GM21786 (cell line): ENCODE measurements at regions not wholly inside any gene's neighbourhood (a gene's known extent, or its start where the extent isn't known, plus 50 kb on each side); places are given as distances from the start of the nearest gene placed in this dataset.
"Not testable (repeated sequence)": the region's sequence is repeated elsewhere in the genome, so short reads cannot be mapped to it uniquely, and the experiment has no call there.

Experiments used
- ATAC-seq: cut with Tn5 transposase; IDR thresholded peaks from one replicate; pipeline ENCODE4 v1.9.1; 2021; ENCODE audit not compliant: unreplicated experiment

- ATAC-seq, result no peak
Observed at GRCh38 chr10:28188526-28188925, 114.3 kb downstream of the MPP7 start.

DNA sequence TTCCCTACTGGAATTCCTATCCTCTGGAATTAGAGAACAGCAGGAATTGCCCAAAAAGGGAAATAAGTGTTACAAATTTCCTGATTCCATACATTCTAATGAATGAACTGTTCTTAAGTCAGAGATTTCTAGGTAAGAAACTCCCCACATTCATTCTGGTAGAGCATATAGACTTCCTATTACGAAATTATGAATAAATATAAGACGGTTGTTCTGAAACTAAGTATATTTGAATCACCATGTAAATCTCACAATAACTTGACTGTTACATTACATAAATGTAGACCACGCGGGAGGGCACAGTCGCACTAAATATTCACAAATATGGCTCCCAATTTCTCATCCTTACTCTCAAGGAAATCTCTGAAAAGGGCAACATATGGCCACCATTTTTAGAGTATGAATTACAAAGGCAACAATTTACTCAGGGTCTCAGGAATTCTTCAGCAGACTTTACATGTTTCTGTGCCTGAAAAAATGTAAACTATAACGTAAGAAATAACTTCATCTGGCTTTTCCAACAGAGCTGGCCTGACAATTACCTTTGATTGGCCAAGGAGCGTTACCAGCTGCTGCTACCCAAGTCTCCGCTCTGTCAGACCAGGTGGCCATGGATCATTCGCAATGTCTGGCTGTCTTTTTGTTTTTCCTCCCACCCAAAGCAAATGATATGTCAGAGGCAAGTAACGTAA is 115.8 kb downstream of the MPP7 start:
- no peak for ATAC-seq

DNA sequence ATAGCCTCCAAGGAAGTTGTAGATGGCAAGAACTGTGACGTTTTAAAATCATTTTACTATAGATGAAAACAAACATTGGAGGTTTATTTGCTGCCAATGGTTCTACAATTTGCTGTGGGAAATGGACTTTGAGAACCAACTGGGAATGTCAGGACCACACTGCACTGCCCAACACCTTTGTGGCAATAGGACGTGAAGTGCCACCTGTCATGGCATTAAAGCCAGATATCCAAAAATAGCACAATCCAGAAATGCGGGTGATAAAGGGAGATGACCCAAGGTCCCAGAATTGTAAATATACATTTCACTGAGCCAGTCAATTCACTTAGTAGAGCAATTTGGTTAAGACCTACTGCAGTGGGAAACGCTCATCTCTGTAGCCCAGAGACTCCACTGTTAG is 116.4 kb downstream of the MPP7 start:
- ATAC-seq, result no peak

GRCh38 chr10:28184810-28185209 is 118.1 kb downstream of the MPP7 start:
- ATAC-seq, result no peak

GRCh38 chr10:28181478-28182096 is 121.3 kb downstream of the MPP7 start:
- ATAC-seq, result no peak

GRCh38 chr10:28180654-28181053 is 122.2 kb downstream of the MPP7 start:
- no peak for ATAC-seq

GRCh38 chr10:28179743-28180099 is 123.1 kb downstream of the MPP7 start:
- no peak for ATAC-seq

- peak; percentile 67 for ATAC-seq
Observed at GRCh38 chr10:28179006-28179742, 123.7 kb downstream of the MPP7 start.

- ATAC-seq, result peak; percentile 65
Observed at GRCh38 chr10:28177944-28178637, 124.8 kb downstream of the MPP7 start.

DNA sequence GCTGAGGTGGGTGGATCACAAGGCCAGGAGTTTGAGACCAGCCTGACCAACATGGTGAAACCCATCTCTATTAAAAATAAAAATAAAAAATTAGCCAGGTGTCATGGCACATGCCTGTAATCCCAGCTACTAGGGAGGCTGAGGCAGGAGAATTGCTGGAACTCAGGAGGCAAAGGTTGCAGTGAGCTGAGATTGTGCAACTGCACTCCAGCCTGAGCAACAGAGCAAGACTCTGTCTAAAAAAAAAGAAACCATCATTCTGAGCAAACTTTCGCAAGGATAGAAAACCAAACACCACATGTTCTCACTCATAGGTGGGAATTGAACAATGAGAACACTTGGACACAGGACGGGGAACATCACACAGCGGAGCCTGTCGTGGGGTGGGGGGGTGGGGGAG is 126.4 kb downstream of the MPP7 start:
- ATAC-seq, result not testable (repeated sequence)

DNA sequence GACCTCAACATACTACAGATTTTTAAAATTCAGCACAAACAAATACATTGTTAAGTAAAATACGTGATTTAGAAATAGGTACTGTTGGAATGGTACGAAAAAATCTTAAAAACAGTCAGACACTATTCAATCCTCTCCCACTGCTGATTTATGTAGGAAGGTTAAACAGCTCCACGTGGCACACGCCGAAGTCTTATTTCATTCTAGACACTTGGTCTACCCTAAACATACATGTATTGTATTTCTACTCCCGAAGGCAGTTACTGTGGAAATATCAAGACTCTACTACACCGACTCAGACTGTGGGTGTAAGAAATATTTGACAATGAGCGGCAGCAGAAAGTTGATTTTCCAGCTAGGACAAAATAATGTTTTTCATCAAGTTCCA is 130.6 kb downstream of the MPP7 start:
- ATAC-seq, result no peak

- no peak for ATAC-seq
Observed at GRCh38 chr10:28171468-28172222, 131.2 kb downstream of the MPP7 start.

- peak; percentile 84 for ATAC-seq
Observed at GRCh38 chr10:28169525-28169924, 133.3 kb downstream of the MPP7 start.

DNA sequence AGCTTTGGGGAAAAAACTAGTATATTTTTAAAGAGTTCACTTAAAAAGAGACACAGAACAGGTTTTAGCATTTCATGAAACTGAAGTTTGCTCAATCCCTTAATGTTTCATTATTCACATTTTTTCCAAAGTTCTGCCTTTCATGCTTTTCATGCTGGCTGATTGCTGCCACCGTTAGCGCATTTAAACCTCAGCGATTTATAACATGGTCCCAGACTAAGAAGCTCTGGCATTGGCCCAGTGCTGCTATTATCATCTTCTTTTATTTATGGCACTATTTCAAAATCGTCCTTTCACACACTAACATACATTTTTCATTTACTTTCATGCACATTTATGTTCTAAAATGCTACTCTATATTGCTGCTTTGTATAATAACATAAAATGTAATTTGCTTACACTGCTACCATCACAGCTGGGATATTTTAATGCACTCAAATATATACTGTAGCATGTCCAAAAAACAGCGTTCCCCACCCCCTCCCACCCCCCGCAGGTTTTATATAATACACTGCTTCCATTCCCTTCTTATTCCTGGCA is 141.9 kb downstream of the MPP7 start:
- no peak for ATAC-seq

DNA sequence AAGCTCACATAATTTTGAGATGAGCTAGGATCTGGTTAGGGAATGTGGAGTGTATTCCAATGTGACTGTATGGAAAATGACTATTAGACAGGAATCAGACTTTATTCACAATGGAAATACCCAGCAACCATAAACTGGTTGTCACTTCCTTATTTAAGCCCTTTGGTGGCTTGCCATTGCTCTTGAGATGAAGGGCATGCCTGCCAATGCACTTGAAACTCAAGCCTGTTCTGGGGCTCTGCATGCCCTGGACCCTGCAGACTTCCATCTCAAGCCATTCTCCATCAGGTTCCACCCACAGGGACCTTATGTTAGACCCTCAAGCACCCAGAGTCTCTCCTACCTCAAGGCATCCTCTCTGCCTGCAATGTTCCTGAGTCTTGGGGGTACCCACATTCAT is 145.5 kb downstream of the MPP7 start:
- no peak for ATAC-seq

GRCh38 chr10:28155726-28156125 is 147.1 kb downstream of the MPP7 start:
- no peak for ATAC-seq

- no peak for ATAC-seq
Observed at GRCh38 chr10:28151636-28152035, 151.2 kb downstream of the MPP7 start.

DNA sequence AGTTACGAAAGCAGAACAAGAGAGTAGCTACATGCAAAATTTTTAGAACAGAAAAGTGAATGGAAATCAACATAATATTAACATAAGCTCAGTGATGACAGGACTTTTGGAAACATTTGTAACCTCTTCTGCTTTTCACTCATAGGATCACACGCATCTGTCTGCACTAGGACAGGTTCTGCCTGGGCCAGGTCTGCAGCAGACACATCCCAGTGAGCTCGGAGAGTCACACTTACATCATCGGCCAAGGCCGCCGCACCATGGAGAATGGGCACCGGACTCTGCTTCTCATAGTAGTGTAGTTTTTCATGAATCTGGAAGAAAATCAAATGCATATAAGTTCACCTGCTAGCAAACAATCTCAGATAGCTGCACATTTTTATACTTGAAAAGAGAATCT is 150.9 kb upstream of the ODAD2 start:
- no peak for ATAC-seq

- ATAC-seq, result no peak
Observed at GRCh38 chr10:28147706-28148105, 148.8 kb upstream of the ODAD2 start.

DNA sequence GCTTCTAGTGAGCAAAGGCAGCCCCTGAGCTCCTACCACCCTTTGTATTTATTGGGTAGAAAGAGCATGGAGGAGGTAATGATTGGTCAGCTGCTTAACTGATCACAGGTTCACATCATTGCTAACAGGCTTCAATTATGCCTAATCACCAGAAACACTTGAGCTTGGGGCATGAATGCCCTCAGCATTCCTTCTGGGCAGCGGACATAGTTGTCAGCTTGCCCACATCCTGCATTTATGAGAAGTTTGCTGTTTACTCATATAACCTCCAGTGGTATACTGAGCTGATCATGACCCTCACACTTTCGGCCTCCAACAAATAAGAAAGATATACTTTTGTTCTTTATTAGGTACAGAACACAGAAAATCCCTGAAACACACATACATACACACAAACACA is 140.3 kb upstream of the ODAD2 start:
- ATAC-seq, result no peak
